K562 (cell line): ENCODE measurements at regions not wholly inside any gene's neighbourhood (a gene's known extent, or its start where the extent isn't known, plus 50 kb on each side); places are given as distances from the start of the nearest gene placed in this dataset.

Experiments used
- CTCFL ChIP-seq: IDR thresholded peaks from 2 replicates; pipeline ENCODE4 v1.6.1; 2011; ENCODE audit warnings: borderline replicate concordance, low read depth, mild to moderate bottlenecking, moderate library complexity, low read length; ENCODE audit not compliant: insufficient read depth, poor library complexity, severe bottlenecking

- TF ChIP-seq CTCFL = no peak
Measured at GRCh38 chr4:15376594-15376993, 51.2 kb upstream of the C1QTNF7 start (continued).
